WERI-Rb-1 (cell line): ENCODE measurements at regions not wholly inside any gene's neighbourhood (a gene's known extent, or its start where the extent isn't known, plus 50 kb on each side); places are given as distances from the start of the nearest gene placed in this dataset.
"Not testable (repeated sequence)": the region's sequence is repeated elsewhere in the genome, so short reads cannot be mapped to it uniquely, and the experiment has no call there.

Source experiments
- DNase-seq: peaks from one replicate; pipeline ENCODE4 v3.0.0-alpha.2; 2020
- H3K27ac ChIP-seq: fragments of 250-450 bp; sonication (Bioruptor Pico); 2 replicates; pipeline ENCODE4 v1.5.1; 2020; ENCODE audit warnings: mild to moderate bottlenecking, moderate library complexity
- H3K27me3 ChIP-seq: fragments of 250-450 bp; sonication (Bioruptor Pico); 2 replicates; pipeline ENCODE4 v1.5.1; 2021; ENCODE audit warnings: mild to moderate bottlenecking, low read depth, moderate library complexity; ENCODE audit not compliant: insufficient read depth, severe bottlenecking
- H3K36me3 ChIP-seq: fragments of 250-450 bp; sonication (Bioruptor Pico); 2 replicates; pipeline ENCODE4 v1.5.1; 2020; ENCODE audit warnings: mild to moderate bottlenecking, moderate library complexity
- H3K4me3 ChIP-seq: 2 replicates; pipeline ENCODE4 v1.5.1; 2011; ENCODE audit warnings: low read depth, mild to moderate bottlenecking, control low read depth, low read length
- H3K9me3 ChIP-seq: fragments of 250-450 bp; sonication (Bioruptor Pico); 2 replicates; pipeline ENCODE4 v1.5.1; 2021; ENCODE audit warnings: mild to moderate bottlenecking, moderate library complexity; ENCODE audit not compliant: severe bottlenecking
- TF ChIP-seq, protein P1 (sequence below): IDR thresholded peaks from 2 replicates; pipeline ENCODE4 v1.5.1; 2011; ENCODE audit warnings: low read depth, mild to moderate bottlenecking, control low read depth, inconsistent platforms, low read length

DNA sequence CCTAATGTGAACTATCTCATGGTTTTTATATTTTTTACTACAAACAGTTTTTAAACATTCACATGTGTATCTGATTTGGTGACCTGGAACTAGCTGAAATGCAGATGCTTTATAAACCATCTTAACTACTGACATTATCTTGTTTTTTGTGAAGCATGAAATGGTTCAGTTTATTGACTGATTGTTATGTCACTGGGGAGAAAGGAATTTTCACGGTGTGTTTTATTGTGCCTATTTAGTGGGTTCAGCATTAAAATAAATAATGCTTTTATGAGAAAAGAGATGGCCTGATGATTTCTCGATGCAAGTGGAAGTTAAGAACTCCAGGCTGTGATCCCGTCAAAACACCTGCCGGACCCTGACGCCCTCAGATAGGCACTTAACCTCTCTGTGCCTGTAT is 79.9 kb upstream of the KIF26B start:
- TF ChIP-seq, protein P1, sequence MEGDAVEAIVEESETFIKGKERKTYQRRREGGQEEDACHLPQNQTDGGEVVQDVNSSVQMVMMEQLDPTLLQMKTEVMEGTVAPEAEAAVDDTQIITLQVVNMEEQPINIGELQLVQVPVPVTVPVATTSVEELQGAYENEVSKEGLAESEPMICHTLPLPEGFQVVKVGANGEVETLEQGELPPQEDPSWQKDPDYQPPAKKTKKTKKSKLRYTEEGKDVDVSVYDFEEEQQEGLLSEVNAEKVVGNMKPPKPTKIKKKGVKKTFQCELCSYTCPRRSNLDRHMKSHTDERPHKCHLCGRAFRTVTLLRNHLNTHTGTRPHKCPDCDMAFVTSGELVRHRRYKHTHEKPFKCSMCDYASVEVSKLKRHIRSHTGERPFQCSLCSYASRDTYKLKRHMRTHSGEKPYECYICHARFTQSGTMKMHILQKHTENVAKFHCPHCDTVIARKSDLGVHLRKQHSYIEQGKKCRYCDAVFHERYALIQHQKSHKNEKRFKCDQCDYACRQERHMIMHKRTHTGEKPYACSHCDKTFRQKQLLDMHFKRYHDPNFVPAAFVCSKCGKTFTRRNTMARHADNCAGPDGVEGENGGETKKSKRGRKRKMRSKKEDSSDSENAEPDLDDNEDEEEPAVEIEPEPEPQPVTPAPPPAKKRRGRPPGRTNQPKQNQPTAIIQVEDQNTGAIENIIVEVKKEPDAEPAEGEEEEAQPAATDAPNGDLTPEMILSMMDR = no peak
- Histone ChIP-seq H3K4me3 (no peak overlapping the region), H3K27ac (no peak overlapping the region), H3K36me3 (no peaks in the 10 kb centered on the region), H3K27me3 (no peaks in the 10 kb centered on the region), H3K9me3 (peaks cover 4% of the 10 kb centered on the region)
- no peak for DNase-seq

DNA sequence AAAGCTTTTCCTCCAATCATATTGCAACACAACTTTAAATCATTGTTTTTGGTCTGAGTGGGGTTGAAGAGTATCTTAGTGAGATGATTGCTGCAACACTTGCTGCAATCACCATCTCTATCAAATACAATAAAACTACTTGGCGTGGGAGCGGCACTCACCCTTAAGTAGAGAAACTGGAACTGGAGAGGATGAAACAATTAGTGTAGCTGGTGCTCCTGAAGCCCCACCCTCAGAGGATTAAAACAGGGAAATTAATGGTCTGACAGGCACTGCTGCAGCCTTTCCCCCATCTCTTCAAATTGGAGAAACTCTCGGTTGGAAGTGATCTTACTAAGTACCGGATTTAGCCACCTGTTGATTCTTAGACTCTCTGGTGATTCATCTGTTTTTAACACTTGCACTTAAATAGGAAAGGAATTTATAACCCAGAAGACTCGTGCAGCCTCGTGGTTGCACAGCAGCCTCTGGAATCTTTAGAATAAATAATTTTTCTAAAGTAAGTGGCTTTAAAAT is 80.5 kb upstream of the KIF26B start:
- Histone ChIP-seq H3K27ac (no peak overlapping the region), H3K36me3 (no peaks in the 10 kb centered on the region), H3K27me3 (no peaks in the 10 kb centered on the region), H3K9me3 (peaks cover 4% of the 10 kb centered on the region), H3K4me3 (no peak overlapping the region)
- TF ChIP-seq, protein P1 = no peak
- DNase-seq = peak; percentile 76

DNA sequence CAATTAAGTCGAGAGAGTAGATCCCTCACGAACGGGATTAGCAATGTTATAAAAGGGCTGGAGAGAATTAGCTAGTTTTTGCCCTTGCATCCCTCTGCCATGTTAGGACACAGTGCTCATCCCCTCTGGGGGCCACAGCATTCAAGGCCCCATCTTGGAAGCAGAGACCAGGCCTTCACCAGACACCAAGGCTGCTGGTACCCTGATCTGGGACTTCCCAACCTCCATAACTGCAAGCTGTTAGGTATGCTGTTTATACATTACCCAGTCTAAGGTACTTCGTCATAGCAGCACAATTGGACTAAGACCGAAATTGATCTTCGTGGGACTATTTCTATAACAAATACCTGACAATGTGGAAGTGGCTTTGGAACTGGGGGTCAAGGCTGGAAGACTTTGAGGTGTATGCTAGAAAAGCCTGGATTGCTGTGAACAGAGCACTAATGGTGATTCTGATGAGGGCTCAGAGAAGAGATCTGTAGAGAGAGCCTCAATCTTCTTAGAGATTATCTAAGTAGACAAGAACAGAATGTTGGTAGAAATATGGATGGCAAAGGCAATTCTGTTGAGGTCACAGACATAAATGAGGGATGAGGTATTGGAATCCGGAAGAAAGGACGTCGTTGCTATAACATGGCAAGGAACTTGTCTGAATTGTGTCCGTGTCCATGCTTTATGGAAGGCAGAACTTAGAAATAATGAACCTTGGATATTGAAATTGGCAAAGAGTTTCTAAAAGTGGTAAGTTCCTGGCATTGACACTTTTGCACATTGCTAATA is 83.8 kb upstream of the KIF26B start:
- no peaks in the 10 kb centered on the region for H3K27me3 ChIP-seq
- TF ChIP-seq, protein P1 = no peak
- peaks cover 4% of the 10 kb centered on the region for H3K9me3 ChIP-seq
- H3K36me3 ChIP-seq = no peaks in the 10 kb centered on the region
- DNase-seq = no peak
- H3K27ac ChIP-seq = no peak overlapping the region
- no peak overlapping the region for H3K4me3 ChIP-seq

DNA sequence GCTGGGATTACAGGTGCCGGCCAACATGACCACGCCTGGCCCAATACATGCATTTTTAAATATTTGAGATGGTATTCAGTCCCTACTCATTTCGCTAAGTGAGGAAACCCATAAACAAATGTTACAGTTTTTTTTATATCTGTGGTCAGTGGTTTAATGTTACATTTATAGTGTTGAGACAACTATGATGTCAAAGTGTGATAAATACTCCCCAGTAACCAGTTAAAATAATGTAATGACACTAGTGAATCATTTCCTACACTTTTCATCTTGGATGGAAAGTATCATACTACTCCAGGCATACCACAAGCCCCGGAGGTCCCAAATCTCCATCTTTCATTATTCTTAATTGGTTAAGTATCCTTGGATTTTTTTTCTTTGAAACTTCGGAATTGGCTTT is 87.5 kb upstream of the KIF26B start:
- H3K27ac ChIP-seq = no peak overlapping the region
- no peak for DNase-seq
- H3K27me3 ChIP-seq = no peaks in the 10 kb centered on the region
- H3K4me3 ChIP-seq = no peak overlapping the region
- no peaks in the 10 kb centered on the region for H3K9me3 ChIP-seq
- H3K36me3 ChIP-seq = no peaks in the 10 kb centered on the region
- TF ChIP-seq, protein P1 = no peak

DNA sequence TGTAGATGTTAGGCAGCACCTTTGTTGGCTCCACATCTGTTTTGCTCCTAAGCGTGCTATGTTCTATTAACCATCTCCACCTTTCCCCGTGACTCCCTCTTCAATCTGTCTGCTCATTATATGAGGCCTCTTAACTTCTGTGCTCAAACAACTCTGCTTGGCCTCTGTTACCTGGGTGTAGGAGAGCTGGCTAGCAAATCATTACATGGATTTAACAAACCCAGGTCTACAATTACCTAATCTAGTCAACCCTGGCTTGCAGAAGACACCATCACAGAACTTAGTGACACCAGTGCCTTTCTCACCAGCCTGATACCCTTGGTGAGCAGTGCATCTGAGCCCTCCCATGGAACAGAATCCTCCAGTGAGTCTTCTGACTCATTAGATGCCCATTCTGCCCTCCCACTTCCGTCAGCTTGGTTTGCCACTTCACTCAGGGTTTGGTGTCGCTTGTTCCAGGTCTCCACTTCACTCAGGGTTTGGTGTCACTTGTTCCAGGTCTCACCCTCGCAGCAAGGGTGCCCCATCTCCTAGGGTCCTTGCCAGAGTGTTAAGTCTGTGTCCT is 92.0 kb upstream of the KIF26B start:
- Histone ChIP-seq H3K27ac (no peak overlapping the region), H3K4me3 (no peak overlapping the region), H3K27me3 (no peaks in the 10 kb centered on the region), H3K9me3 (no peaks in the 10 kb centered on the region), H3K36me3 (no peaks in the 10 kb centered on the region)
- TF ChIP-seq, protein P1 = no peak
- DNase-seq = no peak

DNA sequence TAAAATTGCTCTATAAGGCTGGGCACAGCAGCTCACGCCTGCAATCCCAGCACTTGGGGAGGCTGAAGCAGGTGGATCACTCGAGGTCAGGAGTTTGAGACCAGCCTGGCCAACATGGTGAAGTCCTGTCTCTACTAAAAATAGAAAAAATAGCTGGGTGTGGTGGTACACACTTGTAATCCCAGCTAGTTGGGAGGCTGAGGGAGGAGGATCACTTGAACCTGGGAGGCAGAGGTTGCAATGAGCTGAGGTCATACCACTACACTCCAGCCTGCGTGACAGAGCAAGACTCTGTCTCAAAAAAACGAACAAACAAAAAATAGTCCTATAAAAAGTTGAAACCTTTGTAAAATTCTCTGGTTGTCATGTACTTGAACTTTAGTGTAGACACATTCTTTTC is 93.0 kb upstream of the KIF26B start:
- H3K27ac ChIP-seq, H3K9me3 ChIP-seq, H3K27me3 ChIP-seq, H3K36me3 ChIP-seq, H3K4me3 ChIP-seq, DNase-seq: not testable (repeated sequence)
